Stomach (tissue), 4 donors: ENCODE measurements at regions not wholly inside any gene's neighbourhood (a gene's known extent, or its start where the extent isn't known, plus 50 kb on each side); places are given as distances from the start of the nearest gene placed in this dataset.

Experiments
- CTCF ChIP-seq, 7 experiments: fragments of 450-650 bp in 4 of 7; fragments of 200-600 bp in 3 of 7; sonication (generic) in 3 of 7; IDR thresholded peaks; one replicate each; pipeline ENCODE4 v1.5.1; 2016 to 2019; ENCODE audit warnings: antibody characterized with exemption in 7 of 7, control low read depth in 2 of 7, mild to moderate bottlenecking in 1 of 7
- EP300 ChIP-seq: sonication (generic); formaldehyde crosslinking; IDR thresholded peaks from one replicate; pipeline ENCODE4 v1.6.1; 2017; ENCODE audit warnings: antibody characterized with exemption
- POLR2A ChIP-seq, 4 donors: fragments of 450-650 bp; IDR thresholded peaks; one replicate each; pipeline ENCODE4 v1.6.1; 2016; ENCODE audit warnings: antibody characterized with exemption in 4 of 4, control low read depth in 2 of 4, mild to moderate bottlenecking in 1 of 4, moderate library complexity in 1 of 4
- POLR2AphosphoS5 ChIP-seq, 3 donors: sonication (generic); formaldehyde crosslinking; IDR thresholded peaks; one replicate each; pipeline ENCODE4 v1.6.1; 2016; ENCODE audit warnings: antibody characterized with exemption in 3 of 3

GRCh38 chrX:65928522-65928921 is 111.4 kb downstream of the VSIG4 start:
- TF ChIP-seq EP300 (no peak), CTCF (IDR thresholded peaks at IDR 0.05) (no peak), POLR2A (IDR thresholded peaks at IDR 0.05) (no peak), POLR2AphosphoS5 (IDR thresholded peaks at IDR 0.05) (no peak)
